GM12892 (cell line): ENCODE measurements at regions not wholly inside any gene's neighbourhood (a gene's known extent, or its start where the extent isn't known, plus 50 kb on each side); places are given as distances from the start of the nearest gene placed in this dataset.

Experiments
- POLR2A ChIP-seq: IDR thresholded peaks from 2 replicates; pipeline ENCODE4 v1.6.1; 2011; ENCODE audit warnings: low read depth, low read length, control low read depth
- POLR2AphosphoS5 ChIP-seq: IDR thresholded peaks from 2 replicates; pipeline ENCODE4 v1.6.1; 2011; ENCODE audit warnings: low read depth, low read length, control low read depth

DNA sequence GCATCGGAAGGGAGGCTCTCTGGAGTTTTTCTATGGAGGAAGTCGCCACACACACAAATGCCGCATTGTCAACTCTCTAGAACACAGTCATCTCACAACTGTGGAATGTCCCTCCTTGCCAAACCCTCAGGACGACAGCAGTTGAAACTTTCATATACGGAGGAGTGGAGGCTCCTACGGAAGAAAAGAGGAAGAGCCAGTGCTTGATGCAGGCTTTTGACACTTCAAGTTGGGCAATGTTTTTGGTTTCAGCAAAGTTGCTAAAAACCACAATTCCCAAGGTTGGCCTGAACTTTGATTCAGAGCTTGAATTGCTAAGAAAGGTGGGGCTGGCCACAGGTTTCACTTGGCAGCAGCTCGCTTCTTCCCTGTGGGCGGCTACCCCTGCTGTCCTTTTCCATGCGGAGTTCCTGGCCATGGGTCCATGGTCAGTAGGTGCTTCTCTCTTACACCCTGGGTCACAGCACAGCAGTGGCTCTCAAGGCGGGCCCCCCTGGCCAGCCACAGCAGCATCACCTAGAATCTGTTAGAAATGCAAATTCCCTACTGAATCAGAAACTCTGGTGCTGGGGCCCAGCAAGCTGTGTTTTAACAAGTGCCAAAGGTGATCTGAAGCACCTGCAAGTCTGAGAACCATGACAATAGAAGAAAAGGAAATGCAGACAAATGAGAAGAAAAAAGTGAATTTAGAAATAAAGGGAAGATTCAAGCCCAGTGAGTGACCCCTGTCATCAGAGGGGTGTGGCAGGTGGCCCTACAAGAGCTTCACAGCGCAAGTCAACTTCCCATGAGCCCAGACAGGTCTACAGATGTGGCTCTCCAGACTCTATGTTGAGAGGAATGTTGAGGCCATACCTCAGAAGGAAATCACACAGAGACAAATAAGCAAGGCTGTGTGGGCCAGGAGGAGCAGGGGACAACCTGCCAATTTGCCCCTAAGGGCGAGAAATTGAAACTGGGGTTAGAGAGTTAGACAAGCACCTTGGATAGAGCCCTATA, 856.4 kb downstream of the RNF144A start:
- TF ChIP-seq POLR2AphosphoS5 (no peak), POLR2A (no peak)
